Esophagus muscularis mucosa (tissue), 4 donors: ENCODE measurements at regions not wholly inside any gene's neighbourhood (a gene's known extent, or its start where the extent isn't known, plus 50 kb on each side); places are given as distances from the start of the nearest gene placed in this dataset.

Experiments used
- EP300 ChIP-seq: sonication (generic); formaldehyde crosslinking; IDR thresholded peaks from one replicate; pipeline ENCODE4 v1.6.1; 2017; ENCODE audit warnings: antibody characterized with exemption
- POLR2A ChIP-seq: fragments of 450-650 bp; IDR thresholded peaks from one replicate; pipeline ENCODE4 v1.6.1; 2017; ENCODE audit warnings: antibody characterized with exemption, moderate library complexity, mild to moderate bottlenecking, low read depth
- TF ChIP-seq, protein P1 (sequence below), 3 experiments: fragments of 200-600 bp in 2 of 3; fragments of 450-650 bp in 1 of 3; sonication (generic) in 2 of 3; IDR thresholded peaks; one replicate each; pipeline ENCODE4 v1.5.1; 2017 to 2019; ENCODE audit warnings: antibody characterized with exemption in 3 of 3, mild to moderate bottlenecking in 2 of 3, moderate library complexity in 1 of 3

- TF ChIP-seq, protein P1, sequence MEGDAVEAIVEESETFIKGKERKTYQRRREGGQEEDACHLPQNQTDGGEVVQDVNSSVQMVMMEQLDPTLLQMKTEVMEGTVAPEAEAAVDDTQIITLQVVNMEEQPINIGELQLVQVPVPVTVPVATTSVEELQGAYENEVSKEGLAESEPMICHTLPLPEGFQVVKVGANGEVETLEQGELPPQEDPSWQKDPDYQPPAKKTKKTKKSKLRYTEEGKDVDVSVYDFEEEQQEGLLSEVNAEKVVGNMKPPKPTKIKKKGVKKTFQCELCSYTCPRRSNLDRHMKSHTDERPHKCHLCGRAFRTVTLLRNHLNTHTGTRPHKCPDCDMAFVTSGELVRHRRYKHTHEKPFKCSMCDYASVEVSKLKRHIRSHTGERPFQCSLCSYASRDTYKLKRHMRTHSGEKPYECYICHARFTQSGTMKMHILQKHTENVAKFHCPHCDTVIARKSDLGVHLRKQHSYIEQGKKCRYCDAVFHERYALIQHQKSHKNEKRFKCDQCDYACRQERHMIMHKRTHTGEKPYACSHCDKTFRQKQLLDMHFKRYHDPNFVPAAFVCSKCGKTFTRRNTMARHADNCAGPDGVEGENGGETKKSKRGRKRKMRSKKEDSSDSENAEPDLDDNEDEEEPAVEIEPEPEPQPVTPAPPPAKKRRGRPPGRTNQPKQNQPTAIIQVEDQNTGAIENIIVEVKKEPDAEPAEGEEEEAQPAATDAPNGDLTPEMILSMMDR (IDR thresholded peaks at IDR 0.05), result no peak
- no peak for TF ChIP-seq POLR2A
- TF ChIP-seq EP300, result no peak
Measured at GRCh38 chr11:112689851-112690250, 271.4 kb upstream of the NCAM1 start.
